B cell (primary cell): ENCODE measurements at regions not wholly inside any gene's neighbourhood (a gene's known extent, or its start where the extent isn't known, plus 50 kb on each side); places are given as distances from the start of the nearest gene placed in this dataset.
"Not testable (repeated sequence)": the region's sequence is repeated elsewhere in the genome, so short reads cannot be mapped to it uniquely, and the experiment has no call there.

Experiments
- ATAC-seq: fragments of 200-7000 bp; cut with Tn5 transposase; one replicate; pipeline ENCODE4 v1.10.0; 2021; ENCODE audit warnings: low read depth, mild to moderate bottlenecking, moderate number of reproducible peaks, moderate library complexity
- CTCF ChIA-PET: fragments of 350-600 bp; sonication (Branson Sonifier 250); formaldehyde crosslinking; loops from one replicate; lab custom pipeline; 2021; ENCODE audit warnings: antibody characterized with exemption, inconsistent platforms; lab: Charles Lee
- POLR2A ChIA-PET: fragments of 350-600 bp; sonication (Branson Sonifier 250); formaldehyde crosslinking; loops from one replicate; lab custom pipeline; 2021; ENCODE audit warnings: antibody characterized with exemption; lab: Charles Lee
- DNase-seq: peaks from one replicate; pipeline ENCODE4 v3.0.0; 2013
- H2AFZ ChIP-seq: 2 replicates; pipeline ENCODE4 v1.6.1; 2012; ENCODE audit warnings: mild to moderate bottlenecking, low read depth, low read length; ENCODE audit not compliant: insufficient read depth, poor library complexity, severe bottlenecking
- H3K27ac ChIP-seq, 2 donors: 1 replicate in 1 of 2; 2 replicates in 1 of 2; pipeline ENCODE4 v1.5.1; 2012 to 2013; ENCODE audit warnings: low read length in 2 of 2, mild to moderate bottlenecking in 2 of 2, moderate library complexity in 1 of 2
- H3K27me3 ChIP-seq, 4 experiments: fragments of 200-600 bp in 1 of 4; sonication (generic) in 1 of 4; replicated peaks in 1 of 4; 1 replicate in 2 of 4; 2 replicates in 2 of 4; pipeline versions ENCODE4 v1.6.1 to v1.7.0; 2013 to 2016; ENCODE audit warnings: low read length in 3 of 4, mild to moderate bottlenecking in 2 of 4, mixed read lengths in 1 of 4, moderate library complexity in 1 of 4; ENCODE audit not compliant: insufficient read depth in 4 of 4, control insufficient read depth in 3 of 4; ENCODE audit errors: control extremely low read depth in 1 of 4
- H3K36me3 ChIP-seq, 2 experiments: replicated peaks in 1 of 2; 1 replicate in 1 of 2; 2 replicates in 1 of 2; pipeline versions ENCODE4 v1.6.1 to v1.7.1; 2013; ENCODE audit warnings: low read length in 1 of 2; ENCODE audit not compliant: insufficient read depth in 2 of 2, control insufficient read depth in 1 of 2; ENCODE audit errors: control extremely low read depth in 1 of 2, extremely low read depth in 1 of 2
- H3K4me1 ChIP-seq, 2 donors: fragments of 200-600 bp in 1 of 2; sonication (generic) in 1 of 2; 1 replicate in 1 of 2; 2 replicates in 1 of 2; pipeline versions ENCODE4 v1.5.1 to v1.6.1; 2013 to 2017; ENCODE audit warnings: low read length in 2 of 2; ENCODE audit not compliant: control insufficient read depth in 2 of 2, insufficient read depth in 2 of 2
- H3K4me2 ChIP-seq: replicated peaks from 2 replicates; pipeline ENCODE3; 2012; ENCODE audit warnings: mild to moderate bottlenecking, low read depth, low read length; ENCODE audit not compliant: poor library complexity, severe bottlenecking
- H3K4me3 ChIP-seq, 5 experiments: fragments of 200-600 bp in 1 of 5; sonication (generic) in 1 of 5; 1 replicate in 3 of 5; 2 replicates in 2 of 5; pipeline versions ENCODE4 v1.5.1 to v1.7.0; 2011 to 2016; ENCODE audit warnings: low read length in 4 of 5, mild to moderate bottlenecking in 4 of 5, low read depth in 2 of 5, control low read depth in 1 of 5, moderate library complexity in 1 of 5; ENCODE audit not compliant: insufficient read depth in 1 of 5; ENCODE audit errors: control extremely low read depth in 1 of 5, extremely low read depth in 1 of 5
- H3K79me2 ChIP-seq: fragments of 200-600 bp; sonication (generic); one replicate; pipeline ENCODE4 v1.6.0; 2016; ENCODE audit warnings: low read length; ENCODE audit not compliant: control insufficient read depth, insufficient read depth
- H3K9ac ChIP-seq: fragments of 200-600 bp; sonication (generic); 2 replicates; pipeline ENCODE4 v1.6.1; 2017; ENCODE audit warnings: mild to moderate bottlenecking, low read length, moderate library complexity
- H3K9me3 ChIP-seq, 3 donors: one replicate each; pipeline versions ENCODE4 v1.6.1 to v1.7.1; 2013; ENCODE audit warnings: low read length in 2 of 3; ENCODE audit not compliant: control insufficient read depth in 2 of 3, insufficient read depth in 1 of 3; ENCODE audit errors: control extremely low read depth in 1 of 3
- H4K20me1 ChIP-seq: 2 replicates; pipeline ENCODE4 v1.6.0; 2012; ENCODE audit warnings: mild to moderate bottlenecking, low read length; ENCODE audit not compliant: insufficient read depth, control insufficient read depth, poor library complexity, severe bottlenecking
- H3K27ac Mint-ChIP-seq: one replicate; pipeline ENCODE4 v1.8.0; 2021; ENCODE audit warnings: mixed read lengths
- H3K27me3 Mint-ChIP-seq: one replicate; pipeline ENCODE4 v1.8.0; 2021; ENCODE audit warnings: mixed read lengths
- H3K4me1 Mint-ChIP-seq: one replicate; pipeline ENCODE4 v1.8.0; 2021; ENCODE audit warnings: mixed read lengths
- H3K4me3 Mint-ChIP-seq: one replicate; pipeline ENCODE4 v1.8.0; 2021; ENCODE audit warnings: mixed read lengths
- H3K9me3 Mint-ChIP-seq: one replicate; pipeline ENCODE4 v1.8.0; 2022; ENCODE audit warnings: mixed read lengths; ENCODE audit not compliant: insufficient read depth
- EZH2 ChIP-seq: IDR thresholded peaks from 2 replicates; pipeline ENCODE4 v1.6.1; 2012; ENCODE audit warnings: borderline replicate concordance, low read depth, mild to moderate bottlenecking, moderate library complexity, low read length; ENCODE audit not compliant: insufficient read depth, poor library complexity, severe bottlenecking
- WGBS: methylation state at CpG from one replicate; pipeline ENCODE4 v1.1.5; 2013; ENCODE audit warnings: missing lambda C conversion rate; ENCODE audit not compliant: insufficient coverage; 5-methylcytosine and 5-hydroxymethylcytosine counted together
- intact Hi-C: fragments of 100-400 bp; cut with micrococcal nuclease; formaldehyde crosslinking; loops from one replicate; pipeline ENCODE4 v1.10.0; 2022
- TF ChIP-seq, protein P1 (sequence below): fragments of 200-600 bp; IDR thresholded peaks from one replicate; pipeline ENCODE4 v1.8.0; 2022; ENCODE audit warnings: antibody characterized with exemption, mild to moderate bottlenecking

DNA sequence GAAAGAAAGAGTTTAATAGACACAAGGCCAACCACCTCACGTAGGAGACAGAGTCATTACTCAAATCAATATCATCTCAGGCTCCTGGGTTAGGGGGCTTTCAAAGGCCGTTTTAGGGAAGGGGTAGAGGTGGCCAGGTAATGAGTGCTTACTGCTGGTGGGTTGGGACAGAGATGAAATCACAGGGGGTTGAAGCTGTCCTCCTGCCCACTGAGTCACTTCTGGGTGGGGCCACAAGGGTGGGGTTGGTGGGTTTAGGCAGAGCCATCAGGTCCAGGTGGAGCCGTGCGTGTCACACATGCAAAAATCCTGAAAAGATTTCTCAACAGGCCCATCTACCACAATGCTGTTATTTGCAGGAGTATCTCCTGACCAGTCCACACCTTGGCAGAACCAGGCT is 167.0 kb upstream of the EXOC2 start:
- POLR2A ChIA-PET = no interaction called here
- H3K9me3 ChIP-seq = peaks cover 0 to 5% (median 0%) of the 10 kb centered on the region in 3 donors
- DNase-seq (no peak), ATAC-seq (no peak)
- no peak overlapping the region for H3K27ac ChIP-seq
- no peaks in the 10 kb centered on the region for H3K4me1 Mint-ChIP-seq
- H3K27ac Mint-ChIP-seq = no peak overlapping the region
- H3K9ac ChIP-seq = no peak overlapping the region
- peaks cover 27% of the 10 kb centered on the region for H3K27me3 Mint-ChIP-seq
- H3K4me3 Mint-ChIP-seq = no peak overlapping the region
- no peak overlapping the region for H3K4me3 ChIP-seq
- H3K27me3 ChIP-seq = peaks cover 0 to 17% (median 2%) of the 10 kb centered on the region in 4 experiments
- H4K20me1 ChIP-seq = no peaks in the 10 kb centered on the region
- H3K9me3 Mint-ChIP-seq = no peaks in the 10 kb centered on the region
- CTCF ChIA-PET = no interaction called here
- no peaks in the 10 kb centered on the region for H3K79me2 ChIP-seq
- 80% methylated on average over 1 of the region's 4 CpGs for WGBS
- intact Hi-C loops = no loop called here
- H3K4me2 ChIP-seq = no peak overlapping the region
- H3K36me3 ChIP-seq = no peaks in the 10 kb centered on the region
- no peak overlapping the region for H2AFZ ChIP-seq
- no peak for TF ChIP-seq EZH2
- TF ChIP-seq, protein P1, sequence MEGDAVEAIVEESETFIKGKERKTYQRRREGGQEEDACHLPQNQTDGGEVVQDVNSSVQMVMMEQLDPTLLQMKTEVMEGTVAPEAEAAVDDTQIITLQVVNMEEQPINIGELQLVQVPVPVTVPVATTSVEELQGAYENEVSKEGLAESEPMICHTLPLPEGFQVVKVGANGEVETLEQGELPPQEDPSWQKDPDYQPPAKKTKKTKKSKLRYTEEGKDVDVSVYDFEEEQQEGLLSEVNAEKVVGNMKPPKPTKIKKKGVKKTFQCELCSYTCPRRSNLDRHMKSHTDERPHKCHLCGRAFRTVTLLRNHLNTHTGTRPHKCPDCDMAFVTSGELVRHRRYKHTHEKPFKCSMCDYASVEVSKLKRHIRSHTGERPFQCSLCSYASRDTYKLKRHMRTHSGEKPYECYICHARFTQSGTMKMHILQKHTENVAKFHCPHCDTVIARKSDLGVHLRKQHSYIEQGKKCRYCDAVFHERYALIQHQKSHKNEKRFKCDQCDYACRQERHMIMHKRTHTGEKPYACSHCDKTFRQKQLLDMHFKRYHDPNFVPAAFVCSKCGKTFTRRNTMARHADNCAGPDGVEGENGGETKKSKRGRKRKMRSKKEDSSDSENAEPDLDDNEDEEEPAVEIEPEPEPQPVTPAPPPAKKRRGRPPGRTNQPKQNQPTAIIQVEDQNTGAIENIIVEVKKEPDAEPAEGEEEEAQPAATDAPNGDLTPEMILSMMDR = no peak
- no peaks in the 10 kb centered on the region for H3K4me1 ChIP-seq

DNA sequence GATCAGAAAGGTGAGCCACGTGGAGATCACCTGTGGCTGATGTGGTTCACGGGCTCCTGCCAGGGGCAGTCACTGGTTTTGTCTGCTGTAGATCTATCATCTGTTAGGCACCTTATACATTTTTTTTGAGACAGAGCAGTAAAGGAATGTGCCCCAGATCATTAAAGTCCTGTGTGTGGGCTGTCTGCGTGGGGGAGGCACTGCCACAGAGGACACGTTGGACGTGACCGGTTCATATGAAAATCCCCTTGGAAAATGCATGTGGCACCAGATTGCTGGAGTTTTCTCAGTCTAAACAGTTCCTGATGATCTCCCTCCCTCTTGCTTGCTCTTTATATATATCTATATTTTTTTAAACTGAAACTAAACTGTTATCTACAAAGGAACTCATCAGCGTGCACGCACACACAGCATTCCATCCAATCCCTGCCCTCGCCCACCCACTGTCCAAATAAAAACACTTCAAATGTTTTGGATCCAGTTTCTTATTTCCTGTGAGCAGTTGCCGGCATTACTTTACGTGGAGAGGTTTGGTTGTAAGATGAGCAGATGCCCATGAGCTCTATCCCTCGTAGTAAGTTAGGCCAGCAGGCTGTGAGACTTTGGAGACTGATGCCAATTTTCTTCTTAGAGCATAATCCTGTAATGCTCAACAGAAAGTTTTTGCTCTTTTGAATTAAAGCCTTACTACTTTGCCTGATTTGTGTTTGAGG is 161.6 kb upstream of the EXOC2 start:
- H3K27ac ChIP-seq = no peak overlapping the region
- intact Hi-C loops = no loop called here
- H3K27ac Mint-ChIP-seq = no peak overlapping the region
- WGBS = 61% methylated on average over 2 of the region's 12 CpGs
- ChIA-PET POLR2A (no interaction called here), CTCF (no interaction called here)
- no peaks in the 10 kb centered on the region for H3K79me2 ChIP-seq
- no peak overlapping the region for H2AFZ ChIP-seq
- H3K36me3 ChIP-seq = no peaks in the 10 kb centered on the region
- no peak overlapping the region for H3K4me2 ChIP-seq
- H3K9me3 ChIP-seq = no peaks in the 10 kb centered on the region
- H3K4me1 Mint-ChIP-seq = peaks cover 4% of the 10 kb centered on the region
- peaks cover 4% of the 10 kb centered on the region for H3K9me3 Mint-ChIP-seq
- H3K4me1 ChIP-seq = no peaks in the 10 kb centered on the region
- H3K27me3 Mint-ChIP-seq = peaks cover 11% of the 10 kb centered on the region
- DNase-seq = no peak
- H3K4me3 Mint-ChIP-seq = no peak overlapping the region
- TF ChIP-seq, protein P1 = no peak
- no peak for TF ChIP-seq EZH2
- H3K9ac ChIP-seq = no peak overlapping the region
- H3K27me3 ChIP-seq = no peaks in the 10 kb centered on the region
- no peak for ATAC-seq
- no peaks in the 10 kb centered on the region for H4K20me1 ChIP-seq
- no peak overlapping the region for H3K4me3 ChIP-seq

DNA sequence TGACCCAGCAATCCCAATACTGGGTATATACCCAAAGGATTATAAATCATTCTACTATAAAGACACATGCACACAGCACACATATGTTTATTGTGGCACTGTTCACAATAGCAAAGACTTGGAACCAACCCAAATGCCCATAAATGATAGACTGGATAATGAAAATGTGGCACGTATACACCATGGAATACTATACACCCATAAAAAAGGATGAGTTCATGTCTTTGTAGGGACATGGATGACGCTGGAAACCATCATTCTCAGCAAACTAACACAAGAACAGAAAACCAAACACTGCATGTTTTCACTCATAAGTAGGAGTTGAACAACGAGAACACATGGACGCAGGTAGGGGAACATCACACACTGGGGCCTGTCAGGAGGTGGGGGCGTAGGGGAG is 159.3 kb upstream of the EXOC2 start:
- ATAC-seq, CTCF ChIA-PET, H3K9me3 Mint-ChIP-seq, H3K4me3 ChIP-seq, H3K79me2 ChIP-seq, H3K9ac ChIP-seq, H3K36me3 ChIP-seq, H3K27ac Mint-ChIP-seq, H3K9me3 ChIP-seq, intact Hi-C loops, H3K4me1 Mint-ChIP-seq, H3K27me3 Mint-ChIP-seq, H3K27ac ChIP-seq, POLR2A ChIA-PET, H3K4me3 Mint-ChIP-seq, H3K27me3 ChIP-seq, H4K20me1 ChIP-seq, H3K4me2 ChIP-seq, DNase-seq, H2AFZ ChIP-seq, H3K4me1 ChIP-seq: not testable (repeated sequence)
- 100% methylated on average over 2 of the region's 5 CpGs for WGBS
